Activated CD4-positive, alpha-beta T cell treated with anti-CD3 and anti-CD28 coated beads, Interleukin-2, amount 10 ng/mL, durations not matched to agents 7 days and 5 days (primary cell): ENCODE measurements at regions not wholly inside any gene's neighbourhood (a gene's known extent, or its start where the extent isn't known, plus 50 kb on each side); places are given as distances from the start of the nearest gene placed in this dataset.

Experiments
- CTCF ChIA-PET: fragments of 350-600 bp; sonication (Branson Sonifier 250); formaldehyde crosslinking; loops from one replicate; lab custom pipeline; 2021; ENCODE audit warnings: antibody characterized with exemption; lab: Charles Lee
- POLR2A ChIA-PET: fragments of 350-600 bp; sonication (Branson Sonifier 250); formaldehyde crosslinking; loops from one replicate; lab custom pipeline; 2021; ENCODE audit warnings: antibody characterized with exemption; lab: Charles Lee
- DNase-seq: peaks from one replicate; pipeline ENCODE4 v3.0.0-alpha.2; 2020
- H3K27ac Mint-ChIP-seq: one replicate; pipeline ENCODE4 v1.8.0; 2021; ENCODE audit warnings: mild to moderate bottlenecking, moderate library complexity, mixed read lengths
- H3K27me3 Mint-ChIP-seq: one replicate; pipeline ENCODE4 v1.8.0; 2021; ENCODE audit warnings: mixed read lengths
- H3K36me3 Mint-ChIP-seq: one replicate; pipeline ENCODE4 v1.8.0; 2021; ENCODE audit warnings: low read depth, mixed read lengths
- H3K4me1 Mint-ChIP-seq: one replicate; pipeline ENCODE4 v1.8.0; 2021; ENCODE audit warnings: mixed read lengths
- H3K4me3 Mint-ChIP-seq: one replicate; pipeline ENCODE4 v1.8.0; 2021; ENCODE audit warnings: mild to moderate bottlenecking, moderate library complexity, mixed read lengths
- H3K9me3 Mint-ChIP-seq: one replicate; pipeline ENCODE4 v1.8.0; 2021; ENCODE audit warnings: mixed read lengths

- no peaks in the 10 kb centered on the region for H3K9me3 Mint-ChIP-seq
- DNase-seq = no peak
- CTCF ChIA-PET = no interaction called here
- no peak overlapping the region for H3K27ac Mint-ChIP-seq
- H3K36me3 Mint-ChIP-seq = no peaks in the 10 kb centered on the region
- POLR2A ChIA-PET = no interaction called here
- no peak overlapping the region for H3K4me3 Mint-ChIP-seq
- H3K27me3 Mint-ChIP-seq = no peaks in the 10 kb centered on the region
- H3K4me1 Mint-ChIP-seq = no peaks in the 10 kb centered on the region
Measured at GRCh38 chr5:136924490-136924889, 559.1 kb upstream of the TRPC7 start.

GRCh38 chr5:136910625-136911024 is 545.3 kb upstream of the TRPC7 start:
- ChIA-PET POLR2A (no interaction called here), CTCF (no interaction called here)
- H3K27me3 Mint-ChIP-seq = no peaks in the 10 kb centered on the region
- H3K4me3 Mint-ChIP-seq = no peak overlapping the region
- no peaks in the 10 kb centered on the region for H3K36me3 Mint-ChIP-seq
- H3K4me1 Mint-ChIP-seq = no peaks in the 10 kb centered on the region
- H3K27ac Mint-ChIP-seq = no peak overlapping the region
- DNase-seq = no peak
- no peaks in the 10 kb centered on the region for H3K9me3 Mint-ChIP-seq

- Mint-ChIP-seq H3K27ac (no peak overlapping the region), H3K4me3 (no peak overlapping the region), H3K27me3 (no peaks in the 10 kb centered on the region), H3K9me3 (no peaks in the 10 kb centered on the region), H3K36me3 (no peaks in the 10 kb centered on the region), H3K4me1 (no peaks in the 10 kb centered on the region)
- ChIA-PET CTCF (no interaction called here), POLR2A (no interaction called here)
- DNase-seq = no peak
Measured at GRCh38 chr5:136909906-136910305, 544.6 kb upstream of the TRPC7 start.

- Mint-ChIP-seq H3K9me3 (no peaks in the 10 kb centered on the region), H3K4me3 (no peak overlapping the region), H3K36me3 (no peaks in the 10 kb centered on the region), H3K27ac (no peak overlapping the region), H3K4me1 (no peaks in the 10 kb centered on the region), H3K27me3 (no peaks in the 10 kb centered on the region)
- CTCF ChIA-PET = no interaction called here
- DNase-seq = no peak
- POLR2A ChIA-PET = no interaction called here
Measured at GRCh38 chr5:136907371-136907770, 542.0 kb upstream of the TRPC7 start.

DNA sequence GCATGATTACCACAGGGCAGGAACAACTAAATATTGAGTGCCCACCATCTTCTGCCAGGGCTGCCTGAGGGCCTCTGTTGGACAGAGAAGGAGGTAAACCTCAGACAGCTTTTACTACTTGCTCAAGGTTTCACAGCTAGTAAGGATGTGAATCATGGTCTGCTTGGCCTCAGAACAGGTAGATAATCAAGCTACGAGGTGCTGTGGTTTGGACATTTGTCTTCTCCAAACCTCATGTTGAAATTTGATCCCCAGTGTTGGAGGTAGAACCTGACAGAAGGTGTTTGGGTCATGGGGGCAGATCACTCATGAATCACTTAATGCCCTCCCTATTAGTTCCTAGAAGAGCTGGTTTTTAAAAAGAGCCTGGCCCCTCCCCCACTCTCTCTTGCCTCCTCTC is 541.2 kb upstream of the TRPC7 start:
- POLR2A ChIA-PET = no interaction called here

GRCh38 chr5:136905571-136905970 is 540.2 kb upstream of the TRPC7 start:
- Mint-ChIP-seq H3K4me1 (no peaks in the 10 kb centered on the region), H3K4me3 (no peak overlapping the region), H3K27ac (no peak overlapping the region), H3K36me3 (no peaks in the 10 kb centered on the region), H3K27me3 (no peaks in the 10 kb centered on the region), H3K9me3 (no peaks in the 10 kb centered on the region)
- no peak for DNase-seq
- ChIA-PET CTCF (no interaction called here), POLR2A (no interaction called here)

More for the DNA sequence above, 541.2 kb upstream of the TRPC7 start:
- CTCF ChIA-PET = no interaction called here
- Mint-ChIP-seq H3K4me3 (no peak overlapping the region), H3K36me3 (no peaks in the 10 kb centered on the region), H3K9me3 (no peaks in the 10 kb centered on the region), H3K4me1 (no peaks in the 10 kb centered on the region), H3K27ac (no peak overlapping the region), H3K27me3 (no peaks in the 10 kb centered on the region)
- DNase-seq = no peak

GRCh38 chr5:136894070-136894469 is 528.7 kb upstream of the TRPC7 start:
- Mint-ChIP-seq H3K36me3 (no peaks in the 10 kb centered on the region), H3K4me3 (no peak overlapping the region), H3K4me1 (no peaks in the 10 kb centered on the region), H3K9me3 (peaks cover 3% of the 10 kb centered on the region), H3K27me3 (no peaks in the 10 kb centered on the region), H3K27ac (no peak overlapping the region)
- ChIA-PET POLR2A (no interaction called here), CTCF (no interaction called here)
- no peak for DNase-seq

DNA sequence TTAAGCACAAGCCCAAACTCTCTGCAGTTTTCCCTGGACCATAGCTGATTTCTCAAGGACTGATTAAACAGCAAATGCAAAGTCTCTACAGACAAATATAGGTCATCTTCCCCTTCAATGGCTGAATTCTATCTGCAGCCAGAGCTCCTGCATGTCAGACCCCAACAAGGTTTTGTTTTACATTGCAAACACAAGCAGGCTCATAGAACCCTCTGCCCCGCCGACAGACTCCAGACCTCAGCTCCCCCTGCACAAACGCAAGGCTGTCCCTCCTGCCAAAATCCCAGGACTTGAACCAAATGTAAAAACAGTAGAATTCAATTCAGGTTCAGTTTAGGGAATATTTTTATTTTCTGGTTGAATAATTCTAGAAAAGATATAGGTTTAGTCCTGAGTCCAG is 526.7 kb upstream of the TRPC7 start:
- no peaks in the 10 kb centered on the region for H3K4me1 Mint-ChIP-seq
- H3K4me3 Mint-ChIP-seq = no peak overlapping the region
- H3K36me3 Mint-ChIP-seq = no peaks in the 10 kb centered on the region
- CTCF ChIA-PET = no interaction called here
- H3K27ac Mint-ChIP-seq = no peak overlapping the region
- POLR2A ChIA-PET = no interaction called here
- no peaks in the 10 kb centered on the region for H3K27me3 Mint-ChIP-seq
- no peaks in the 10 kb centered on the region for H3K9me3 Mint-ChIP-seq
- no peak for DNase-seq

GRCh38 chr5:136891175-136891972 is 526.0 kb upstream of the TRPC7 start:
- ChIA-PET CTCF (no interaction called here), POLR2A (no interaction called here)

GRCh38 chr5:136890431-136891148 is 525.2 kb upstream of the TRPC7 start:
- no peaks in the 10 kb centered on the region for H3K27me3 Mint-ChIP-seq
- no peaks in the 10 kb centered on the region for H3K9me3 Mint-ChIP-seq
- POLR2A ChIA-PET = no interaction called here
- no peaks in the 10 kb centered on the region for H3K4me1 Mint-ChIP-seq
- no peak overlapping the region for H3K27ac Mint-ChIP-seq
- no peaks in the 10 kb centered on the region for H3K36me3 Mint-ChIP-seq
- no peak overlapping the region for H3K4me3 Mint-ChIP-seq
- CTCF ChIA-PET = no interaction called here
- DNase-seq = no peak

More at GRCh38 chr5:136891175-136891972, 526.0 kb upstream of the TRPC7 start:
- H3K27me3 Mint-ChIP-seq = no peaks in the 10 kb centered on the region
- no peak overlapping the region for H3K27ac Mint-ChIP-seq
- DNase-seq = no peak
- no peaks in the 10 kb centered on the region for H3K36me3 Mint-ChIP-seq
- no peaks in the 10 kb centered on the region for H3K9me3 Mint-ChIP-seq
- H3K4me3 Mint-ChIP-seq = no peak overlapping the region
- no peaks in the 10 kb centered on the region for H3K4me1 Mint-ChIP-seq

DNA sequence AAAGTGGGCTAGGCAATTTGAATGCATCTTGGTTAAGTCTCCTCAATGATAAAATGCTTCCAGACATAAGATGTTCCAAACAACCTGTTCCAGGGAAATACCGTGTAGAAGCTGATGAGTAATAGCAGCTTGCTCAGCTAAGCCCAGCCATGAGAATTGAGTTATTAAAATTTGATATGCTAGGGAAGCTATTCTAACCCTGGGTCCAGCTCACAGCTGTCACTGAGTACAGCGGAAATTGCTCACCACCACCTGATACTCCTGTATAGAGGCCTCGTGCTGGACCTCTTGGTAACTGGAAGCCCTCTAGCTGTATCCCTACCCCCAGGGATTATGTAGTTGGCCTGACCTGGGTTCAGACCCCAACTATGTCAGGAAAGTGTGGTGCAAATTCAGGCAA is 521.3 kb upstream of the TRPC7 start:
- Mint-ChIP-seq H3K36me3 (no peaks in the 10 kb centered on the region), H3K4me3 (no peak overlapping the region), H3K27ac (no peak overlapping the region), H3K9me3 (no peaks in the 10 kb centered on the region), H3K4me1 (no peaks in the 10 kb centered on the region), H3K27me3 (no peaks in the 10 kb centered on the region)
- POLR2A ChIA-PET = no interaction called here
- no peak for DNase-seq
- CTCF ChIA-PET = no interaction called here

GRCh38 chr5:136864960-136865359 is 499.6 kb upstream of the TRPC7 start:
- no peak for DNase-seq
- no peaks in the 10 kb centered on the region for H3K27me3 Mint-ChIP-seq
- CTCF ChIA-PET = no interaction called here
- no peak overlapping the region for H3K27ac Mint-ChIP-seq
- H3K9me3 Mint-ChIP-seq = no peaks in the 10 kb centered on the region
- POLR2A ChIA-PET = no interaction called here
- no peak overlapping the region for H3K4me3 Mint-ChIP-seq
- H3K4me1 Mint-ChIP-seq = no peaks in the 10 kb centered on the region
- H3K36me3 Mint-ChIP-seq = no peaks in the 10 kb centered on the region

GRCh38 chr5:136856648-136857047 is 491.3 kb upstream of the TRPC7 start:
- H3K4me3 Mint-ChIP-seq = no peak overlapping the region
- H3K9me3 Mint-ChIP-seq = peaks cover 2% of the 10 kb centered on the region
- no peak overlapping the region for H3K27ac Mint-ChIP-seq
- H3K36me3 Mint-ChIP-seq = no peaks in the 10 kb centered on the region
- CTCF ChIA-PET = no interaction called here
- no peaks in the 10 kb centered on the region for H3K27me3 Mint-ChIP-seq
- POLR2A ChIA-PET = no interaction called here
- no peaks in the 10 kb centered on the region for H3K4me1 Mint-ChIP-seq
- no peak for DNase-seq
